T47D (cell line): ENCODE measurements at regions not wholly inside any gene's neighbourhood (a gene's known extent, or its start where the extent isn't known, plus 50 kb on each side); places are given as distances from the start of the nearest gene placed in this dataset.
A peak's percentile ranks its signal among the peaks of the same experiment; 100 is the strongest.

Experiments
- DNase-seq, 2 experiments: peaks; one replicate each; pipeline versions ENCODE4 v3.0.0 to v3.0.0-alpha.2; 2011 to 2012; ENCODE audit warnings: low read depth in 1 of 2, low spot score in 1 of 2
- JUND ChIP-seq: IDR thresholded peaks from 2 replicates; pipeline ENCODE4 v1.6.1; 2012; ENCODE audit warnings: low read depth
- in situ Hi-C: cut with HindIII; loops from 2 replicates; pipeline ENCODE4 v1.10.0; 2016; ENCODE audit warnings: low sequenced_read_pairs, low pct_unique_long_range_greater_than_20kb

DNA sequence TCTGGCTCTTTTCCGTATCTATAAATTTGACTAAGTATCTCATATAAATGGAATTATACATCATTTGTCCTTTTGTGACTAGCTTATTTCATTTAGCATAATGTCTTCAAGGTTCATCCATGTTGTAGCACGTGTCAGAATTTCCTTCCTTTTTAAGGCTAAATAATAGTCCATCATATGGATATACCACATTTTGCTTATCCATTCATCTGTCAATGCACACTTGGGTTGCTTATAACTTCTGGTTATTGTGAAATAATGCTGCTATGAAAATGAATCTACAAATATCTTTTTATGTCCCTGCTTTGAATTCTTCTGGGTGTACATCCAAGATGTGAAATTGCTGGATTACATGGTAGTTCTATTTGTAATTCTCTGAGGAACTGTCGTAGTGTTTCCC, 119.6 kb downstream of the RHOU start:
- TF ChIP-seq JUND, result no peak
- in situ Hi-C loops, result no loop called here

DNA sequence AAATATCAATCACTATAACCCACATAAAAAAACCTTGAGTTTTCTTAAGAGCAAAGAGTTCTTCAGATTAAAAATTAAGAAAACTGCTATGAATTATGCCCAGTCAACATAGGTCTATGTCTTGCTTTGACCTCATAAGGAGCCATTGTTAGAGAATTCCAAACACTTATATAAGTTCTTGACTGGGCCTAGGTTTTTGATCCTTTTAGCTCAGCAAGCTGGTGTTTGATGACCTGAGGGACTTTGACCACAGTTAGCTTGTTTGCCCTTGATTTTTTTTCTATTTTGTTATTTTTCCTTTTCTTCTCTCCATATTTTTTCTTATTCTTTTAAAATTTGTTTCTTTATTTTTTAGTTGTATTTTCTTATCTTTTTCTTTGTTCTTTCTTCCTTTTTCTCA, 122.3 kb downstream of the RHOU start:
- TF ChIP-seq JUND, result no peak
- DNase-seq, result no peak
- in situ Hi-C loops, result no loop called here

More for the DNA sequence above, 119.6 kb downstream of the RHOU start:
- no peak for DNase-seq

DNA sequence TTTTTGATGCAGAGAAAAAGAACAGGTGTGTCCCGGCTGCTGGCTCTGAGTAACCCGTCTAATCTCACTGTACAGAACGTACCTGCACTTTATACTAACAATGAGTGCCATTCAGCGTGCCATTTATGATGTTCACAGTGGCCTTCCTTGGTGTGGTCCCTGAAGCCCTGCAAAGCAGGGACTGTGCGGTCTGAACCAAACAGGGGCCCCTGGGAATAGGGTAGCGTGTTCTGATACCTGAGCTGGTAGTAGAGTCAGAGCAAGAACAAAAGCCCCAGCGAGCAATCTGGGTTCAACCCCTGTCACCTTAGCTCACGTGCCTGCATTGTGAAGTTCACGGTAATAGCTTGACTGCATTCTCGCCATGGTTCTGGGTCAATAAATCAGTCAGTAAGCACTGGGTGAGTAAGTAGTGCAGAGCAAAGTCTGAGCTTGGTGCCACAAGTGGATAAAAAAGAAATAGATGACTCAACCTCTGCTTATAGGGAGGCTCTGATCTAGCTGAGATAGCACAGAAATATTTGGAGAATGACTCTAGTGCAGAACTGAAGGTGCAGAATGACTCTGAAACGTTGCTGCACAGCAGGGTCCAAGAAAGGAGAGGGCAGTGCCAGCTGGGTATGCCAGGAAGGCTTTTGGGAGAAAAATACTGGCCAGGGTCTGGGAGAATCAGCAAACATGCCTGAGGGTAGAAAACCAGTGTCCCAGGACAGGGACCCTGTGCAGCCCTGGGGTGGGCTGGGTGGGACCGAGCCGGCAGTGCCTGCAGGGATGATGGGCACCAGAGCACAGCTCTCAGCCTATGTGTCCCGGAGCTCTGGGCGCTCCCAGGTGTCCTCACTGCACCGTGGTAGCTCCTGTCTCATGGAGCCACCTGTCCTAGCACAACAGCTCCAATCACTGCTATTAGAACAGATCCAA, 125.9 kb downstream of the RHOU start:
- no peak for TF ChIP-seq JUND
- DNase-seq, result peak in 1 of 2 experiments; percentile 26
- in situ Hi-C loops, result no loop called here

DNA sequence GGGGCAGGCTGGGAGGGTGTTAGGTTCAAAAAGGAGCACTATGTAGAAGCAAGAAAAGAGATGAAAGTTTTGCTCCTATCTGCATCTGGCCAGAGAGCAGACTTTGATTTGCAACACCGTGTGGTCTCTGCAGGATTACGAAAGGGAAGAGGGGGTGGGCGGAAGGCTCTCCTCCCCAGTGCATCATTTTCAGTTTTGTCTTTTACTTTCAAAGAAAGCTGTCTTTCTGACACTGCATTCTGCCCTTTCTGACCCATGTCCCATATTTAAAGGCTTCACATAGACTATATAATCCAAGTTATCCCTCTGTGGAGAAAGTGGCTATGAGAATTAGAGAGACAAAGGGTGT, 126.5 kb downstream of the RHOU start:
- TF ChIP-seq JUND, result no peak
- DNase-seq, result no peak
- in situ Hi-C loops, result no loop called here

DNA sequence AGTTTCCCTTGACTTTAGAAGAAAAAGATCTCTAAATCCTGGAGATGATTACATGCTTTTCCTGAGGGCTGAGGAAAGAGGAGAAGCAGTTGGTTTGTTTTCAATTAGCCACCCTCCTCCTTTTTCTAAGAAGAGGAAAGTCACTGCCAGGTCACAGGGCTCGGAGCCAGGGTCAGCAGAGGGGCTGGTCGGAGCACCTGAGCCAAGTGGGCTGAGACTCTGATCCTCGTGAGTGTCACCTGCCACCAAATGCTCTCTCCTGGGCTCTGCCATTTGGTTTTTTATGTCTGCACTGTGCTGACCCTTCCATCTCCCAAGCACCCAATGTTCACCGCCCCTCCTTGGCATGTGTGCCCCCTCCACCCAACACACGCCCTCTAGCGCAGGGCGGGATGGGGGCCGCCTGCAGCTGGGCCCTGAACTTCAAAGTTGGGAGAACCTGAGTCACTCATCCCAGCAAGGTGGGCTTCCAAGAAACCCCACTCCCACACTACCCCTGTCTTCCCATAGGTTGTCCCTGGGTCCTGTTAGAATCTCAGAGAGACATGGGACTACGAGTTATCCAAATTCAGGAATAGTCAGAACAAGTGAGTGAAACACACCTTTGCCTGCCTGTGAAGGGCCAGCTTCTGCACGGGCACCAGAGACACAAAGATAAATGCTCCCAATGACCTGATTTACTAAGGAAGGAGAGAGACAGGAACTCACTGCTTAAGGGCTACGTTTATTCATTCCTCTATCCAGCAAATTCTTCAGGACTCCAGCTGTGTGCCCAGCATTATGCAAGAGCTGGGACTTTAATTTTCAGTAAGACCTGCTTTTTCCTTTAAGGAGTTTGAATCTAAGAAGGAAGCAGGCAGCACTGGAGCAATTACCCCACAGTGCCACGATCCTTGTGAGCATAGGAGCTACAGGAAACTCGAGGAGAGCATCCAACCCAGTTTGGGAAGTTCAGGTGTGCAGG, 127.5 kb downstream of the RHOU start:
- no peak for DNase-seq
- no peak for TF ChIP-seq JUND
- in situ Hi-C loops, result no loop called here

DNA sequence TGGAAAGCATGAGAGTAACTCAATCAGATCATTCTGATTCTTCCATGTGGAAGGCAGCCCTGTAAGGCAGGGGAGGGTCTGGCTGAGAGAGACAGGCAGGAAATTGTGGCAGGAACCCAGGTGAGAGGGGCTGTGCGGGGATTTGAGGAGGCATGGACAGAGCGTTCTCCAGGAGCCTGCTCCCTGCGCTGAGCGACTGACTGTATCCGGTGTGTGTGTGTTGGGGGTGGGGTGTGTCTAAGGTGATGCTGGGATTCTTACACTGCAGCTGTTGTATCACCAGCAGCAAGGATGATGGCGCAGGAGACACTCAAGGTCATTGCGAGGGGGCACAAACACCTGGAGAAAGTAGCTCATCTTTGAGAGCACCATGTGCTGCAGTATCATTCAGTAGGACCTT, 128.5 kb downstream of the RHOU start:
- TF ChIP-seq JUND, result no peak
- no peak for DNase-seq
- in situ Hi-C loops, result no loop called here

DNA sequence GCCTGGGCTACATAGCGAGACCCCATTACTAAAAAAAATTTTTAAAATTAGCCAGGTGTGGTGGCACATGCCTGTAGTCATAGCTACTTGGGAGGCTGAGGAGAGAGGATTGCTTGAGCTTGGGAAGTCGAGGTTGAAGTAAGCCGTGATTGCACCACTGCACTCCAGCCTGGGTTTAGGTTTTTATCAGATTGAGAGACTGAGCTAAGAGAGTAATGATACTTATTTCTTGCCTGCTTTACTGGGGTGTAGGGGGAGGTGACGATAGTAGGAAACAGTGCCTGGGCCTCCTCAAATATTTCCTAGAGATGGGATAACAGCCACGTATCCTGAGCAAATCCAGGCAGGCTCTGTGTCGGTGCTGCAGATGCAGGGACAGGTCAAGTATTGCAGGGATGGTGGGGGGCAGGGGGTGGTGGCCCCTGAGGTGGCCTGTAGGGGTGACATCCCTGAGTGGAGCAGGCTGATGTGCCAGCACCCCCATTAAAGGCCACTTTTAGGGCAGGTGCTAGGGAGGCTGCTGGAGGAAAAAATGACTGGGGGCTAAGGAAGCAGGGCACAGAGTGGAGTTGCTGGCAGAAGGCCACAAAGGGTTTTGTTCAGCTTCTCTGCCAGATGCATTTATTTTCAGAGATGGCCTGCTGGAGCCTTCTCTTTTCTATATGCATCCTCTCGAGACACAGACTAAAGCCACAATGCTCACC, 130.5 kb downstream of the RHOU start:
- no peak for DNase-seq
- in situ Hi-C loops, result no loop called here
- TF ChIP-seq JUND, result no peak

DNA sequence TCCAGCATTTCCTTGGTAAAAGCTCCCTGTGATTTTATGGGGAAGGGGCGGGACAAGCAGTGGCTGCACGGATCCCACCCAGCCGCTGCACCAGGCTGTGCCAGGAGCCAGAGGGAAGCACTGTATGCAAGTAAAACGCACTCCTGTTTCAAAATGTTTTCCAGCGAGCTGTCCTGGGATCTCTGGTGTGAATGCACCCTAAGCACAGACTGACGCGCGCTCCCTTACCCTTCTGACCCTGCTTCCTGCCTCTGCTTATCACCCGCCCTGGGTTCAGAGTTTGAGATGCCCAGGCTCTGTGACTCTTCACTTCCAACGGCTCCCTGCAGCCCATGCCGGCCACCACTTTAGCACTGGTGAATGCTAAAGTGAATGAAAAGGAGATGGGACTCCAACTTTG, 131.2 kb downstream of the RHOU start:
- no peak for DNase-seq
- TF ChIP-seq JUND, result no peak
- in situ Hi-C loops, result no loop called here

DNA sequence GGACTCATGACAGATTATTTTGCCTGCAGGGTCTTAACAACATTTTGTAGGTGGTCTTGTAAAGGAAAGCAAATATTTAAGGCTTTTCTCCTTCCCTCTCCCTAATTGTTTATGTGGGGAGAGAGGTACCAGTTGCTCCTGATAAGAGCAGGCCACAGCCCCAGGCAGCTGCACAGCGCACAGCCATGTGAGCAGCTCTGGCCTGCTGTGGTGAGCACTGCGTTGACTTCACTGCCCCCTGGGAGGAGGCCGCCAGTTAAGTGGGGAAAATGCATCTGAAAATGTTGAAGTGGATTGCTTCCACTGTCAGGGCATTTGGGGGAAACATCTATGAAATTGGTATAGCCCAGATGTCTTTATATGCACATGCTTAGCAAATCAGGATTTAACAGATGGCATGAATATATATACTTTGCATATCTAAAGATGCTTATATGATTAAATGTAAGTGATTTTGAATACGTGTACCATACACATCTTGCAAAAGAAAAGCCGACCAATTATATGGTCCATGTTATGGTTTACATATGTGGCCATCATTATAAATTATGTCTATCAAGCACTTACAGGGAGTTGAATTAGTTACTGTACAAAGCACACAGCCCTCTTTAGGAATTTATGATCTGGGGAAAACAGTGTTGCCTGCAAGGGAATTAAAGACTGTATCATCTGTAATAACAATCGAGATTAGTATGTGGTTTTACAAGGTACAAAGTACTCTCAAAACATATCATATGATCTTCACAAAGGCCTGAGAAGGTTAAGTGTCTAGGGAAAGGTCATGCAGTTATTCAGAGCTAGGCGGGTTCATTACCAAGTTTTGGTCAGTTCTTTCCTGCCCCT, 132.1 kb downstream of the RHOU start:
- TF ChIP-seq JUND, result no peak
- DNase-seq, result no peak
- in situ Hi-C loops, result no loop called here

DNA sequence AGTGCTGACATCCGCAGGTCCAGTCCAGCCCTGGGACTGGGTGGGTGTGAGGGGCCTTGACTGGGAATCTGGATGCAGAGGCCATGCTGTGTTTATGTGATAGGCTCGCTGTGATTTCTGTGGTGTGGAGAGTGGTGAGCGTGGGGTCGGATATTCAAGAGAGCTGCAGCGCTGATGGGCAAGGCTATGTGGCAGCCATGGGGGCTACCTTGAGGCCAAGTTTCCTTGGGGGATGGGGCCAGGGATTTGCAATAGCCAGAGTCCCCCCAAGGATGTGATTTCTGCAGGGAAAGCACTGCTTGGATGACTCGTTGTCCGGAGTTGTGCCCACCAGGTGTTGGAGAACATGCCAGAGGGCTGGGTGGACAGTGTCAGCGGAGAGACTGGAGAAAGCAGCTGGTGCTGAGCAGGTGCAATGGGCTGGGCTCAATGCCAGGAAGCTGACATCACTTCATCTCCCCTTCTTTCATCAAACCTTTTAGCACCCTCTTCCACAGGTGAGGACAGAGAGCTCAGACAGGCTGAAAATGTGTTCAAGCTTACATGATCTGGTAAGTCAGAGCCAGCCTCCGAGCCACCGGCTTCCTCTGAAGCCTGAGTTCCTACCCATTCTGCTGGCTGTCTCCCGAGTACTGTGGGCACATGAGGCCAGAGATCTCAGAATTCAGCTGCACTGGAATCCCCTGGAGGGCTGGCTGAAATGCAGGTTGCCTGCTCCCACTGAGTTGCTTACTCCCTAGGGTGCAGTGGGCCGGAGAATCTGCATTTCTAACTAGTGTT, 132.9 kb downstream of the RHOU start:
- TF ChIP-seq JUND, result no peak
- in situ Hi-C loops, result no loop called here
- DNase-seq, result no peak

DNA sequence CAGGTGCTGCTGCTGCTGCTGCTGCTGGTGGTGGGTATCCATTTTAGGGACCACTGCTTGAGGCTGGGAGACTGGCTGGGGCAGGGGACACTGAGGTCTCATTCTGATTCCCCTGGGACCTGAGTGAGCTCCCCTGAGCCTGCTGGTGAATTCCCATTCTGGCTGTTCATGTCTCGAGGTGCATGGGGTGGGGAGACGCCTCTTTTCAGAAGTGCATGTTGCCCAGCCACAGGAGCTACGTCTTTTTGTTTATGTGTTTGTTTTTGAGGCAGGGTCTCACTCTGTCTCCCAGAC, 133.4 kb downstream of the RHOU start:
- in situ Hi-C loops, result no loop called here
- no peak for DNase-seq
- TF ChIP-seq JUND, result no peak

DNA sequence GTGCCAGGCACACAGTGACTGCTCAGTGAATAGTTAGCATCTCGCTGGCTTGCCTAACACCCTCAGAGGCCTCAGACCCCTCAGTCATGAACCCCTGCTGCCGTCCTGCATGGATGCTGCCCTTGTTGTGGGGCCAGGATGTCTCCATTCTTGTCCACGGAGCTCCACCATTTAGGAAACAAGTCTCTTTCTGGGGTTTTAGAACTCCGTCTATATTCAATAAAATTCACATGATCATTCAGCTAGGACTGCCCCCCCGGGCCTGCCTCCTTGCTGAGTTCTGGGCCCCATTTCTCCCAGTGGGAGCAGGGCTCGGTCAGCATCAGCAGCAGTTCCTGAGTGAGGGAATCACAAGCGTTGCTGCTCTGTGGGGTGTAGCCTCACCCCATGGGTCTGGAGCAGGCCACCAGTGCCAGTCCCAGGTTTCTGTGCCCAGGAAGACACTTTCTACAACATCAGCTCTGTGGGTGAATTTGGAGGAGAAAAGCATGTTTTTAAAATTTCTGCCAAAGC, 134.1 kb downstream of the RHOU start:
- TF ChIP-seq JUND, result no peak
- no peak for DNase-seq
- in situ Hi-C loops, result no loop called here
